Gastrocnemius medialis (tissue), 4 donors: ENCODE measurements at regions not wholly inside any gene's neighbourhood (a gene's known extent, or its start where the extent isn't known, plus 50 kb on each side); places are given as distances from the start of the nearest gene placed in this dataset.

Source experiments
- CTCF ChIP-seq, 5 experiments: fragments of 450-650 bp in 3 of 5; fragments of 200-600 bp in 2 of 5; sonication (generic) in 2 of 5; IDR thresholded peaks in 4 of 5; conservative IDR thresholded peaks in 1 of 5; 1 replicate in 4 of 5; 2 replicates in 1 of 5; pipeline ENCODE4 v1.5.1; 2016 to 2019; ENCODE audit warnings: antibody characterized with exemption in 5 of 5, mild to moderate bottlenecking in 3 of 5, moderate library complexity in 3 of 5
- POLR2A ChIP-seq, 2 donors: fragments of 450-650 bp; IDR thresholded peaks; one replicate each; pipeline ENCODE4 v1.6.1; 2017; ENCODE audit warnings: antibody characterized with exemption in 2 of 2, mild to moderate bottlenecking in 2 of 2, moderate library complexity in 2 of 2

- TF ChIP-seq CTCF (IDR thresholded peaks at IDR 0.05 in 4 of 5, conservative IDR thresholded peaks at IDR 0.05 in 1 of 5) (no peak), POLR2A (IDR thresholded peaks at IDR 0.05) (no peak)
Observed at GRCh38 chr4:59689149-59689548, 1511.0 kb upstream of the ADGRL3 start.
